Heart left ventricle (tissue), 16 donors: ENCODE measurements at regions not wholly inside any gene's neighbourhood (a gene's known extent, or its start where the extent isn't known, plus 50 kb on each side); places are given as distances from the start of the nearest gene placed in this dataset.

Source experiments
- ATAC-seq, 4 donors: fragments of 200-7000 bp; cut with Tn5 transposase; one replicate each; pipeline ENCODE4 v1.9.1; 2020 to 2022; ENCODE audit warnings: moderate library complexity in 4 of 4, mild to moderate bottlenecking in 3 of 4, moderate number of reproducible peaks in 1 of 4
- DNase-seq, 5 donors: peaks; one replicate each; pipeline ENCODE4 v3.0.0-alpha.2; 2020
- H3K27ac ChIP-seq, 12 donors: fragments of 200-600 bp; sonication (generic) in 4 of 12; one replicate each; pipeline versions ENCODE4 v1.5.0 to v1.8.0; 2016 to 2022; ENCODE audit warnings: mild to moderate bottlenecking in 2 of 12
- H3K27me3 ChIP-seq, 9 donors: fragments of 200-600 bp; sonication (generic) in 2 of 9; one replicate each; pipeline versions ENCODE4 v1.5.1 to v1.8.0; 2016 to 2022; ENCODE audit warnings: mild to moderate bottlenecking in 3 of 9
- H3K36me3 ChIP-seq, 9 donors: fragments of 200-600 bp; sonication (generic) in 2 of 9; one replicate each; pipeline versions ENCODE4 v1.5.0 to v1.8.0; 2018 to 2022; ENCODE audit warnings: mild to moderate bottlenecking in 2 of 9
- H3K4me1 ChIP-seq, 12 donors: fragments of 200-600 bp; sonication (generic) in 4 of 12; one replicate each; pipeline versions ENCODE4 v1.5.0 to v1.8.0; 2016 to 2022; ENCODE audit warnings: mild to moderate bottlenecking in 3 of 12
- H3K4me3 ChIP-seq, 12 donors: fragments of 200-600 bp; sonication (generic) in 4 of 12; one replicate each; pipeline versions ENCODE4 v1.5.0 to v1.8.0; 2017 to 2022; ENCODE audit warnings: mild to moderate bottlenecking in 9 of 12, moderate library complexity in 4 of 12
- H3K9me3 ChIP-seq, 12 donors: fragments of 200-600 bp; sonication (generic) in 4 of 12; one replicate each; pipeline versions ENCODE4 v1.5.0 to v1.8.0; 2016 to 2022; ENCODE audit warnings: mild to moderate bottlenecking in 1 of 12
- POLR2A ChIP-seq, 2 donors: fragments of 450-650 bp; IDR thresholded peaks; one replicate each; pipeline ENCODE4 v1.6.1; 2017; ENCODE audit warnings: antibody characterized with exemption in 2 of 2, mild to moderate bottlenecking in 2 of 2, moderate library complexity in 2 of 2
- WGBS, 4 donors: extraction: QIAGEN DNeasy Blood & Tissue Kit in 2 of 4; methylation state at CpG; one replicate each; pipeline versions ENCODE4 v1.1.5 to v1.1.7; 2013 to 2018; 5-methylcytosine and 5-hydroxymethylcytosine counted together
- intact Hi-C, 10 donors: fragments of 100-400 bp; cut with DNase I; formaldehyde crosslinking; loops; one replicate each; pipeline versions ENCODE4 v1.11.1 to v1.14.2; 2022
- TF ChIP-seq, protein P1 (sequence below), 12 donors: fragments of 200-600 bp; sonication (generic) in 4 of 12; IDR thresholded peaks; one replicate each; pipeline versions ENCODE4 v1.5.0 to v1.8.0; 2018 to 2022; ENCODE audit warnings: antibody characterized with exemption in 12 of 12, mild to moderate bottlenecking in 5 of 12
- donor health status: ischemic (EF 13 %, LVEDD 7.1; RV severe dilation, severe dysfunction).
- donor health status: healthy with polysubstance abuse.
- donor health status: DM: no; HTN: yes; CAD: no.
- donor health status: DM: no; HTN: no; CAD: no.
- donor health status: ischemic (EF 25% LVEDD 6.9; RV normal size, moderate dysfunction).
- donor health status: ischemic (EF 25% LVEDD 5.7; RV mildly dilated, moderate dysfunction).
- donor health status: healthy.
- donor health status: DM: yes; HTN: yes; CAD: no.
- donor health status: ischemic (EF 35%, LVEDD 5.7; RV mildly dilated, moderate dysfunction).
- donor health status: nonischemic (EF 11% LVEDD 7.7; RV severe dilation, severe dysfunction).
- donor health status: DM: yes; HTN: yes; CAD: no.
- donor health status: PGD.
- donor health status: ischemic (EF 29% LVEDD 5.4; RV normal size, mild dysfunction).
- donor health status: nonischemic (EF 23%, LVEDD 6.1; RV moderate dilation, normal function).

DNA sequence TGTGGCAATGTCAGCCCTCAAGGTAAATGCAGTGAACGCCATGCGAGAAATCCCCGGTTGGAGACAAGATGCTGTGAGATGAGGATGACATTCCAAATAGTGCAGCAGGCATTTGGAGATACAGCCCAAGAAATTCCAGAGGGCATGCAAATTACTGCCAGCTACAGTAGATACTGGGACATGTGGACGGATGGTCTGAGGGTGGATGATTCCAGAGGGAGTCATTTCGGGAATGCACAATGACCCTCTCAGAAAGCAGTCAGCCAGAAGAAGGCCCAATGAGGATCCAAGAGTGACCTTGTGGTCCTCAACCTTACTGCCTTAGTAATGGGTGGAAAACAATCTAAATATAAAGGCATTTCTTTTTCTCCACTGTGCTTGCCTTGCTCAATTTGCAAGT lies 111.3 kb downstream of the HNRNPLL start:
- no peak for DNase-seq
- H3K27ac ChIP-seq = no peak overlapping the region
- 86 to 94% (median 92%) methylated on average over 5 of the region's 5 CpGs for WGBS, 4 donors
- H3K36me3 ChIP-seq = no peaks in the 10 kb centered on the region
- no peaks in the 10 kb centered on the region for H3K9me3 ChIP-seq
- intact Hi-C loops = no loop called here
- no peaks in the 10 kb centered on the region for H3K27me3 ChIP-seq
- TF ChIP-seq, protein P1, sequence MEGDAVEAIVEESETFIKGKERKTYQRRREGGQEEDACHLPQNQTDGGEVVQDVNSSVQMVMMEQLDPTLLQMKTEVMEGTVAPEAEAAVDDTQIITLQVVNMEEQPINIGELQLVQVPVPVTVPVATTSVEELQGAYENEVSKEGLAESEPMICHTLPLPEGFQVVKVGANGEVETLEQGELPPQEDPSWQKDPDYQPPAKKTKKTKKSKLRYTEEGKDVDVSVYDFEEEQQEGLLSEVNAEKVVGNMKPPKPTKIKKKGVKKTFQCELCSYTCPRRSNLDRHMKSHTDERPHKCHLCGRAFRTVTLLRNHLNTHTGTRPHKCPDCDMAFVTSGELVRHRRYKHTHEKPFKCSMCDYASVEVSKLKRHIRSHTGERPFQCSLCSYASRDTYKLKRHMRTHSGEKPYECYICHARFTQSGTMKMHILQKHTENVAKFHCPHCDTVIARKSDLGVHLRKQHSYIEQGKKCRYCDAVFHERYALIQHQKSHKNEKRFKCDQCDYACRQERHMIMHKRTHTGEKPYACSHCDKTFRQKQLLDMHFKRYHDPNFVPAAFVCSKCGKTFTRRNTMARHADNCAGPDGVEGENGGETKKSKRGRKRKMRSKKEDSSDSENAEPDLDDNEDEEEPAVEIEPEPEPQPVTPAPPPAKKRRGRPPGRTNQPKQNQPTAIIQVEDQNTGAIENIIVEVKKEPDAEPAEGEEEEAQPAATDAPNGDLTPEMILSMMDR (IDR thresholded peaks at IDR 0.05) = no peak
- TF ChIP-seq POLR2A (IDR thresholded peaks at IDR 0.05) = no peak
- no peak overlapping the region for H3K4me3 ChIP-seq
- no peak for ATAC-seq
- peaks cover 0 to 4% (median 0%) of the 10 kb centered on the region in 12 donors for H3K4me1 ChIP-seq

DNA sequence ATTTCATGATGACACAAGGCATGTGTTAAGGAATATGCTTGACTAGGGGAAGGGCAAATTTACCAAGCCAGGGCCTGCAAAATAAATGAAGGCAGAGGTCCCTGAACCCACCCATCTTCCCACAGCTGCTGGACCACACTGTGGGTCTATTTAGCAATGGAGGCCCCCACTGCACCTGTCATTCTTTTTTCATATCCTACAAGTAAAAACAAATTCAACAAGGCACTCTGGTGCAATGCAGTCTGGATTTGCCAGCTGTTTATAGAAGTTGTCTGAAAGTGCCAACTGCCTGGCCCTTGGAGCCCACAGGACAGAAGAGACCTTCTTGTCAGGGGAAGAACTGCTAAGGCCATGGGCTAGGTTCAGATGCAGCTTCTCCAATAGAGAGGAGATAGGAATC lies 112.8 kb upstream of the ATL2 start:
- DNase-seq = no peak

DNA sequence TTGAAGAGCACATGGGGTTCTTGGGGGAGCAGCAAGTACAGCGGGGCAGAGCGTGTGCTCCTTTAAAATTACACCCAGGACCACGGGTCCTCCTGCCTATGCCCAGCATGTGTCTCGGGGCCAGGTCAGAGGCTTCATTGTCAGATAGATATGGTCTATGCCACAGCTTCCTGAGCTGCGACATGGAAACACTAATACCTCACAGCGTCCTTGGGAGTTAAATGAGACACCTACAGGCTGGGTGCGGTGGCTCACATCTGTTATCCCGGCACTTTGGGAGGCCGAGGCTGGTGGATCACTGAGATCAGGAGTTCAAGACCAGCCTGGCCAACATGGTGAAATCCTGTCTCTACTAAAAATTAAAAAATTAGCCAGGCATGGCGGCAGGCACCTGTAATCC lies 110.8 kb upstream of the ATL2 start:
- intact Hi-C loops = no loop called here
- H3K36me3 ChIP-seq = no peaks in the 10 kb centered on the region
- no peak overlapping the region for H3K4me3 ChIP-seq
- no peak for DNase-seq
- H3K27ac ChIP-seq = no peak overlapping the region
- H3K4me1 ChIP-seq = peaks cover 0 to 17% (median 0%) of the 10 kb centered on the region in 12 donors
- WGBS, 4 donors = 86 to 92% (median 90%) methylated on average over 8 to 10 of the region's 10 CpGs
- TF ChIP-seq, protein P1 (IDR thresholded peaks at IDR 0.05) = no peak
- TF ChIP-seq POLR2A (IDR thresholded peaks at IDR 0.05) = no peak
- no peaks in the 10 kb centered on the region for H3K27me3 ChIP-seq
- ATAC-seq = no peak
- H3K9me3 ChIP-seq = no peaks in the 10 kb centered on the region

More for the DNA sequence above, 112.8 kb upstream of the ATL2 start:
- intact Hi-C loops = no loop called here
- H3K9me3 ChIP-seq = no peaks in the 10 kb centered on the region
- H3K27ac ChIP-seq = no peak overlapping the region
- peaks cover 0 to 12% (median 0%) of the 10 kb centered on the region in 12 donors for H3K4me1 ChIP-seq
- ATAC-seq = no peak
- H3K36me3 ChIP-seq = no peaks in the 10 kb centered on the region
- no peaks in the 10 kb centered on the region for H3K27me3 ChIP-seq
- TF ChIP-seq, protein P1 (IDR thresholded peaks at IDR 0.05) = no peak
- H3K4me3 ChIP-seq = no peak overlapping the region

DNA sequence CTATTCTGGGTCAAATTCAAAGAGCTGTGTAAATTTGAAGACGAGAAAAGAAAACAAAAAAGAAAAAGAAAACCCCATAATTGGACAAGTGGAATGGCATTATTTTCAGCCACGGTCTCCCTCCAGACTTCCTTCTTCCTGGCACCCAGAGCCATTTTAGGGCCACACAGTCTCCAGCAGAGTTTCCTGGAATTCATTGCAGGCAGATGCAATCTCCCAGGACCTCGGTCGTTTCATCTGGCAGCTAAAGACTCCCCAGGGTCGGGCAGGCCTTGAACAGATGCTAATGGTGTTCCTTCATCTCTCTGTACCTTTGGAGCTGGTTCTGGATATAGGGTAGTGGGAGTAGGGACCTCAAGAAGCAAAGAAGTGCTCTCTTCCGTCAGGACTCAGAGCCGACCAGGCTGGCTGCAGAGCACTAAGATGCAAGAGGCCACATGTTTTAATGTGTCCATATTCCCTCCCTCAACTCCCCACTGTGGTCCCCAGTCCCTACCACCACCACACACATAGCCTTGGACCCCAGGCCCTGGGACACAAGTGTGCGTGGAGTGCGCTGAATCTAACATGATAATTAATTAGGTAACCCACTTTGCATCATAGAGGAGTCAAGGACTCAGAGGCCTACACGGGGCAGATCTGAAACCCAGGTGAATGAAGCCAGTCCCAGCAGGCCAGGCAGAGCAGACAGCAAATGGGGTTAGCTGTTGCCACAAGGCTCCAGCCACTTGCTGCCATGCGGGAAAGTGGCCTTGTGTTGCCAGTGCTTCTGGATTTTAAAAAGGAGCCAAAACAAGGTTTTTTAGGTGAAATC lies 109.3 kb upstream of the ATL2 start:
- intact Hi-C loops = no loop called here
- H3K4me3 ChIP-seq = no peak overlapping the region
- H3K27me3 ChIP-seq = no peaks in the 10 kb centered on the region
- H3K36me3 ChIP-seq = no peaks in the 10 kb centered on the region
- H3K9me3 ChIP-seq = peaks cover 0 to 2% (median 0%) of the 10 kb centered on the region in 12 donors
- peaks cover 0 to 17% (median 0%) of the 10 kb centered on the region in 12 donors for H3K4me1 ChIP-seq
- DNase-seq (no peak), ATAC-seq (no peak)
- no peak overlapping the region for H3K27ac ChIP-seq
- 67 to 75% (median 68%) methylated on average over 11 of the region's 11 CpGs for WGBS, 4 donors
- no peak for TF ChIP-seq POLR2A (IDR thresholded peaks at IDR 0.05)
- TF ChIP-seq, protein P1 (IDR thresholded peaks at IDR 0.05) = no peak
